ENCODE measurements at regions not wholly inside any gene's neighbourhood (a gene's known extent, or its start where the extent isn't known, plus 50 kb on each side); places are given as distances from the start of the nearest gene placed in this dataset.

DNA sequence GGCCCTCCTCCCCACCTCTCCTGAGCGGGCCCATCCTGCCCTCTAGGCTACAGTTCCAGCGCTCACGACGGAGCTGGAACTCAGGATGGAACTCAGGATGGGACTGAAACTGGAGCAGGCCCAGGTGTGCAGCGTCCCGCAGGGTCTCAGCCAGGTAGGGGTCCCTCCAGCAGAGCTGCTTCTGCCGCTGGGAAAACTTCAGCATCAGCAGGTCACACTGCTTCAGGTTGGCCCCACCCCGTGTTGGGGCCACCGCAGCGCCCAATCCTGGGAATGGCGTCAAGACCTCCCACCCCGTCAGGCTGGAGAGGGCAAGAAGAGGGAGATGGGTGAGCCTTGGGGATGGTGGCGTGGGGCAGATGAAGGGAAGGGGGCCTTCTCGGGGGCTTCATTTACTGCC, 62.6 kb upstream of the TMEM97 start:
- TF ChIP-seq, protein P1, sequence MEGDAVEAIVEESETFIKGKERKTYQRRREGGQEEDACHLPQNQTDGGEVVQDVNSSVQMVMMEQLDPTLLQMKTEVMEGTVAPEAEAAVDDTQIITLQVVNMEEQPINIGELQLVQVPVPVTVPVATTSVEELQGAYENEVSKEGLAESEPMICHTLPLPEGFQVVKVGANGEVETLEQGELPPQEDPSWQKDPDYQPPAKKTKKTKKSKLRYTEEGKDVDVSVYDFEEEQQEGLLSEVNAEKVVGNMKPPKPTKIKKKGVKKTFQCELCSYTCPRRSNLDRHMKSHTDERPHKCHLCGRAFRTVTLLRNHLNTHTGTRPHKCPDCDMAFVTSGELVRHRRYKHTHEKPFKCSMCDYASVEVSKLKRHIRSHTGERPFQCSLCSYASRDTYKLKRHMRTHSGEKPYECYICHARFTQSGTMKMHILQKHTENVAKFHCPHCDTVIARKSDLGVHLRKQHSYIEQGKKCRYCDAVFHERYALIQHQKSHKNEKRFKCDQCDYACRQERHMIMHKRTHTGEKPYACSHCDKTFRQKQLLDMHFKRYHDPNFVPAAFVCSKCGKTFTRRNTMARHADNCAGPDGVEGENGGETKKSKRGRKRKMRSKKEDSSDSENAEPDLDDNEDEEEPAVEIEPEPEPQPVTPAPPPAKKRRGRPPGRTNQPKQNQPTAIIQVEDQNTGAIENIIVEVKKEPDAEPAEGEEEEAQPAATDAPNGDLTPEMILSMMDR (IDR thresholded peaks at IDR 0.05) = no peak
- TF ChIP-seq EP300 (IDR thresholded peaks at IDR 0.05) (no peak), POLR2AphosphoS5 (IDR thresholded peaks at IDR 0.05) (no peak)
